Spleen (tissue), 7 donors: ENCODE measurements at regions not wholly inside any gene's neighbourhood (a gene's known extent, or its start where the extent isn't known, plus 50 kb on each side); places are given as distances from the start of the nearest gene placed in this dataset.

ENCODE experiments used
- POLR2A ChIP-seq, 3 donors: fragments of 450-650 bp; IDR thresholded peaks; one replicate each; pipeline ENCODE4 v1.5.1; 2017; ENCODE audit warnings: antibody characterized with exemption in 3 of 3, mild to moderate bottlenecking in 1 of 3
- POLR2AphosphoS5 ChIP-seq, 3 donors: sonication (generic); formaldehyde crosslinking; IDR thresholded peaks; one replicate each; pipeline ENCODE4 v1.5.1; 2017; ENCODE audit warnings: antibody characterized with exemption in 3 of 3
- TF ChIP-seq, protein P1 (sequence below), 11 experiments: fragments of 200-600 bp in 7 of 11; fragments of 450-650 bp in 4 of 11; sonication (generic) in 4 of 11; IDR thresholded peaks in 8 of 11; conservative IDR thresholded peaks in 3 of 11; 1 replicate in 7 of 11; 2 replicates in 4 of 11; pipeline versions ENCODE4 v1.4.0 to v1.8.0; 2016 to 2021; ENCODE audit warnings: antibody characterized with exemption in 11 of 11, inconsistent platforms in 4 of 11, mild to moderate bottlenecking in 1 of 11
- donor health status: DM: no; HTN: no; CAD: no; lungs with moderate emphysema.
- donor health status: DM: no; HTN: no; CAD: no.
- donor health status: DM: no; HTN: no; CAD: no.

DNA sequence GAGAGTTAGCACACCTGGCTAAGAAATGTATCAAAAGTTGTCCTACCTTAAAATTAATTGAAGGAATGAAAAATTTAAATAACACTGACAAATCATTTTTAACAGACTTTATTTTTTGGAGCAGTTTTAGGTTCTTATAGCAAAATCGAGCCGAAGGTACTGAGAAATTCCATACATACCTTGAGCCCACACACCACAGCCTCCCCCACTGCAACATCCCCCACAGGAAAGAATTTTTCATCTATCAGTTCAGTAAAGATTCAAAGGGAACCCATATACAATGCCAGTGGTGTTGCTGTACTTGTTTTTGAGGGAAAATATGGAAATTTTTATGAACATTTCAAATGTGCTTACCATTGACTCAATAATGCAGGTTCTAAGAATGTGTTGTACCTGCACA is 169.8 kb upstream of the HS6ST1 start:
- TF ChIP-seq, protein P1, sequence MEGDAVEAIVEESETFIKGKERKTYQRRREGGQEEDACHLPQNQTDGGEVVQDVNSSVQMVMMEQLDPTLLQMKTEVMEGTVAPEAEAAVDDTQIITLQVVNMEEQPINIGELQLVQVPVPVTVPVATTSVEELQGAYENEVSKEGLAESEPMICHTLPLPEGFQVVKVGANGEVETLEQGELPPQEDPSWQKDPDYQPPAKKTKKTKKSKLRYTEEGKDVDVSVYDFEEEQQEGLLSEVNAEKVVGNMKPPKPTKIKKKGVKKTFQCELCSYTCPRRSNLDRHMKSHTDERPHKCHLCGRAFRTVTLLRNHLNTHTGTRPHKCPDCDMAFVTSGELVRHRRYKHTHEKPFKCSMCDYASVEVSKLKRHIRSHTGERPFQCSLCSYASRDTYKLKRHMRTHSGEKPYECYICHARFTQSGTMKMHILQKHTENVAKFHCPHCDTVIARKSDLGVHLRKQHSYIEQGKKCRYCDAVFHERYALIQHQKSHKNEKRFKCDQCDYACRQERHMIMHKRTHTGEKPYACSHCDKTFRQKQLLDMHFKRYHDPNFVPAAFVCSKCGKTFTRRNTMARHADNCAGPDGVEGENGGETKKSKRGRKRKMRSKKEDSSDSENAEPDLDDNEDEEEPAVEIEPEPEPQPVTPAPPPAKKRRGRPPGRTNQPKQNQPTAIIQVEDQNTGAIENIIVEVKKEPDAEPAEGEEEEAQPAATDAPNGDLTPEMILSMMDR (IDR thresholded peaks at IDR 0.05 in 8 of 11, conservative IDR thresholded peaks at IDR 0.05 in 3 of 11) = no peak
- TF ChIP-seq POLR2AphosphoS5 (IDR thresholded peaks at IDR 0.05) (no peak), POLR2A (IDR thresholded peaks at IDR 0.05) (no peak)
